Upper lobe of right lung (tissue), 1 donor: ENCODE measurements at regions not wholly inside any gene's neighbourhood (a gene's known extent, or its start where the extent isn't known, plus 50 kb on each side); places are given as distances from the start of the nearest gene placed in this dataset.

Source experiments
- ATAC-seq: fragments of 200-7000 bp; cut with Tn5 transposase; one replicate; pipeline ENCODE4 v1.9.1; 2020; ENCODE audit warnings: mild to moderate bottlenecking, moderate library complexity
- DNase-seq: peaks from one replicate; pipeline ENCODE4 v3.0.0-alpha.2; 2020
- H3K27ac ChIP-seq: fragments of 200-600 bp; one replicate; pipeline ENCODE4 v1.8.0; 2022
- H3K27me3 ChIP-seq: fragments of 200-600 bp; one replicate; pipeline ENCODE4 v1.8.0; 2022; ENCODE audit warnings: mild to moderate bottlenecking
- H3K36me3 ChIP-seq: fragments of 200-600 bp; one replicate; pipeline ENCODE4 v1.8.0; 2022
- H3K4me1 ChIP-seq: fragments of 200-600 bp; one replicate; pipeline ENCODE4 v1.8.0; 2022
- H3K4me3 ChIP-seq: fragments of 200-600 bp; one replicate; pipeline ENCODE4 v1.8.0; 2022; ENCODE audit warnings: mild to moderate bottlenecking
- H3K9me3 ChIP-seq: fragments of 200-600 bp; one replicate; pipeline ENCODE4 v1.8.0; 2022
- intact Hi-C: fragments of 100-400 bp; cut with DNase I; formaldehyde crosslinking; loops from one replicate; pipeline ENCODE4 v1.11.0; 2022
- TF ChIP-seq, protein P1 (sequence below): fragments of 200-600 bp; IDR thresholded peaks from one replicate; pipeline ENCODE4 v1.8.0; 2022; ENCODE audit warnings: antibody characterized with exemption
- donor health status: DM: no; HTN: yes; CAD: no; lungs with severe emphysema.

DNA sequence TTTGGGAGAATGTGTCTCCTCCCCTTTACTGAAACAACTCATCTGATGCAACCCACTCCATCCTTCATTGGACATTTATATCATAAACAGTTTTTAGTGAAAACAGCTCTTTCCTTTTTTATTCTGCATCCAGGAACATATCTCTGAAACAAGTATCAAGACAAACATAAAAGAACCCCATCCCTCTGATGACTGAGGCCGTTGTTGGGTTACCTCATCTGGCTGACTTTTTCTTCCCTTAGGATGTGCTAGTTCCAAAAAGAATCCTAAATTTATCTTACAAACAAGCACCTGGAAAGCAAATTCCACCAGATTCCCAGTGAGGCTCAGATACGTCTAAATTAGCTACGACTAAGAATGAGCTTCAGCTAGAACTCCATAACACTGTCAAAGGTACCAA lies 483.7 kb upstream of the INTU start:
- Histone ChIP-seq H3K4me3 (no peak overlapping the region), H3K27me3 (no peaks in the 10 kb centered on the region), H3K9me3 (no peaks in the 10 kb centered on the region), H3K27ac (no peak overlapping the region), H3K36me3 (no peaks in the 10 kb centered on the region), H3K4me1 (no peaks in the 10 kb centered on the region)
- intact Hi-C loops, result no loop called here
- TF ChIP-seq, protein P1, sequence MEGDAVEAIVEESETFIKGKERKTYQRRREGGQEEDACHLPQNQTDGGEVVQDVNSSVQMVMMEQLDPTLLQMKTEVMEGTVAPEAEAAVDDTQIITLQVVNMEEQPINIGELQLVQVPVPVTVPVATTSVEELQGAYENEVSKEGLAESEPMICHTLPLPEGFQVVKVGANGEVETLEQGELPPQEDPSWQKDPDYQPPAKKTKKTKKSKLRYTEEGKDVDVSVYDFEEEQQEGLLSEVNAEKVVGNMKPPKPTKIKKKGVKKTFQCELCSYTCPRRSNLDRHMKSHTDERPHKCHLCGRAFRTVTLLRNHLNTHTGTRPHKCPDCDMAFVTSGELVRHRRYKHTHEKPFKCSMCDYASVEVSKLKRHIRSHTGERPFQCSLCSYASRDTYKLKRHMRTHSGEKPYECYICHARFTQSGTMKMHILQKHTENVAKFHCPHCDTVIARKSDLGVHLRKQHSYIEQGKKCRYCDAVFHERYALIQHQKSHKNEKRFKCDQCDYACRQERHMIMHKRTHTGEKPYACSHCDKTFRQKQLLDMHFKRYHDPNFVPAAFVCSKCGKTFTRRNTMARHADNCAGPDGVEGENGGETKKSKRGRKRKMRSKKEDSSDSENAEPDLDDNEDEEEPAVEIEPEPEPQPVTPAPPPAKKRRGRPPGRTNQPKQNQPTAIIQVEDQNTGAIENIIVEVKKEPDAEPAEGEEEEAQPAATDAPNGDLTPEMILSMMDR, result no peak
- ATAC-seq (no peak), DNase-seq (no peak)

GRCh38 chr4:127151941-127152340 lies 480.8 kb upstream of the INTU start:
- DNase-seq, result no peak
- intact Hi-C loops, result no loop called here
- H3K9me3 ChIP-seq, result no peaks in the 10 kb centered on the region
- H3K36me3 ChIP-seq, result no peaks in the 10 kb centered on the region
- H3K4me3 ChIP-seq, result no peak overlapping the region
- no peak for ATAC-seq
- no peaks in the 10 kb centered on the region for H3K27me3 ChIP-seq
- TF ChIP-seq, protein P1, result no peak
- no peak overlapping the region for H3K27ac ChIP-seq
- no peaks in the 10 kb centered on the region for H3K4me1 ChIP-seq

GRCh38 chr4:127155116-127155515 lies 477.6 kb upstream of the INTU start:
- TF ChIP-seq, protein P1, result no peak
- no peaks in the 10 kb centered on the region for H3K36me3 ChIP-seq
- H3K9me3 ChIP-seq, result no peaks in the 10 kb centered on the region
- H3K27ac ChIP-seq, result no peak overlapping the region
- intact Hi-C loops, result no loop called here
- no peaks in the 10 kb centered on the region for H3K27me3 ChIP-seq
- ATAC-seq, result no peak
- no peak overlapping the region for H3K4me3 ChIP-seq
- no peak for DNase-seq
- H3K4me1 ChIP-seq, result no peaks in the 10 kb centered on the region

DNA sequence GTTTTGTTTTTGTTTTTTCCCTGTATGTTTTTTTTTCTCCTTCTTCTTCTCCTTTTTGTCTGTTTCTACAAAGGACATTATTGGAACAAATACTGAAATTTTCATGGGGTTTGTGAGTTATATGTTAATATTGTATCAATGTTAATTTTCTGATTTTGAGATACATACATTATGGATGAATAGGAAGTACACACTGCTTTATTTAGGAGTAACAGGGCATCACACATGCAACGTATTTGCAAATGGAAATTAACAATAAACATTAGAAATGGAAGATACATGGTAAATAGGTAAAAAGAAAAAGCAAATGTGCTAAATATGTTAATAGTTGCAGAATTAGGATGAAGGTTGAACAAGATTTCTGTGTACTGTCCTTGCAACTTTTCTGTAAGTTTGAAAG lies 477.2 kb upstream of the INTU start:
- DNase-seq (no peak), ATAC-seq (no peak)
- H3K36me3 ChIP-seq, result no peaks in the 10 kb centered on the region
- TF ChIP-seq, protein P1, result no peak
- intact Hi-C loops, result no loop called here
- no peaks in the 10 kb centered on the region for H3K9me3 ChIP-seq
- no peak overlapping the region for H3K4me3 ChIP-seq
- H3K27me3 ChIP-seq, result no peaks in the 10 kb centered on the region
- no peak overlapping the region for H3K27ac ChIP-seq
- no peaks in the 10 kb centered on the region for H3K4me1 ChIP-seq

GRCh38 chr4:127162741-127163140 lies 470.0 kb upstream of the INTU start:
- intact Hi-C loops, result no loop called here
- no peaks in the 10 kb centered on the region for H3K4me1 ChIP-seq
- H3K36me3 ChIP-seq, result no peaks in the 10 kb centered on the region
- DNase-seq (no peak), ATAC-seq (peak; percentile 58)
- TF ChIP-seq, protein P1, result no peak
- H3K9me3 ChIP-seq, result no peaks in the 10 kb centered on the region
- H3K27ac ChIP-seq, result no peak overlapping the region
- H3K4me3 ChIP-seq, result no peak overlapping the region
- no peaks in the 10 kb centered on the region for H3K27me3 ChIP-seq

GRCh38 chr4:127165971-127166370 lies 466.8 kb upstream of the INTU start:
- Histone ChIP-seq H3K4me1 (no peaks in the 10 kb centered on the region), H3K27me3 (no peaks in the 10 kb centered on the region), H3K27ac (no peak overlapping the region), H3K4me3 (no peak overlapping the region), H3K9me3 (no peaks in the 10 kb centered on the region), H3K36me3 (no peaks in the 10 kb centered on the region)
- TF ChIP-seq, protein P1, result no peak
- no peak for ATAC-seq
- no peak for DNase-seq
- intact Hi-C loops, result no loop called here
